HG03442 (cell line): ENCODE measurements at regions not wholly inside any gene's neighbourhood (a gene's known extent, or its start where the extent isn't known, plus 50 kb on each side); places are given as distances from the start of the nearest gene placed in this dataset.

Experiments used
- ATAC-seq: cut with Tn5 transposase; IDR thresholded peaks from one replicate; pipeline ENCODE4 v1.9.1; 2021; ENCODE audit warnings: mild to moderate bottlenecking, moderate library complexity; ENCODE audit not compliant: unreplicated experiment

DNA sequence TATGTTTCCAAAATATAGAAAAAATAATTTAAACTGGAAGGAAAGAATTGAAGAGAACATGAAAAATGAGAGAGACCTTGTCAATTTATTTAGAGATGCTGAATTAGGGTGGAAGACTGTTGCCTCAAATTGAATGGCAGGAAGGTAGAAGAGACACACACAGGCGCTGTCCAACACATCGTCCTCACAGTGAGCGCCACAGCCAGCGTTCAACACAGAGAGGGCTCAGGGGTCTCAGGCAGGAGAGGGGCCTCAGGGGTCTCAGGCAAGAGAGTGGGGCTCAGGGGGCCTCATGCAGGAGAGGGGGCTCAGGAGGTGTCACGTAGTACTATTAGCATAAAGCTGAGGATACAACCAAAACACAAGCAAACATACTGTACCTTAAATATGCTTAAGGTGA, 65.7 kb downstream of the TMEM18 start:
- no peak for ATAC-seq

DNA sequence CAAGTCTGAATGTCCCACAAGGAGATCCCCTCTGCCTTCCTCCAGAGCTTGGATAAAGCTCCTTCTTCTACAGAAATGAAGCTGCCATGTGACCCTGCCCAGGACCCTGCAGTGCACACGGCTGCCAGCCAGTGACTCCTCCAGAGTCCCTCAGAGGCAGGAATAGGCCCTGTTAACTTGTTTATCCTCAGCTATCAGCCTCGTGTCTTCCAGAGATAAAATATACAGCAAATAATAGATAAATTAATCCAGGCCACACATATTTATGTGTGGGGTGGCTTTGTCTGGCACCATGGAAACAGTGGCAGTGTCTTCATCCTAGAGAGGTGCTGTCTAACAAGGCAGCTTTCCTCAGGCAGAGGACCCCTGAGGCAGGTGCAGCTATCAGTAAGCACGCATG, 66.7 kb downstream of the TMEM18 start:
- no peak for ATAC-seq

DNA sequence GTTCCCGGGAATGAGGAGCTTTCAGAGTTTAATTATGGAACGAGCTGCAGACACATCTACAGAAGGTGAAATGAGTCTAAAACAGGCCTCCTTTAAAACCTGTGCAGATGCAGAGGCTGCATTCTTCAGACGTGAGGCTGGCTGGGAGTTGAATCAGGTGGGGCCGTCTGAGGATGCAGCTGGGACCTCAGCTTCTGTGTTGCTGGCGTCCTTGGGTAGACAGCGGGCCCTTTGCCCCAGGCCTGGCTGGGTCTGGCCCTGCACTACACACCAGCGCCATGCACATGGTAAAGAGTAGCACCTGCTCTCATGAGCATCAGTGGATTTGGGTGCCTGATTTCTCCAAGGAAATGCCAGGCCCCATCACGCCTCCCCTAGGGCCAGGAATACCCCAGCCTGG, 67.3 kb downstream of the TMEM18 start:
- ATAC-seq, result no peak

DNA sequence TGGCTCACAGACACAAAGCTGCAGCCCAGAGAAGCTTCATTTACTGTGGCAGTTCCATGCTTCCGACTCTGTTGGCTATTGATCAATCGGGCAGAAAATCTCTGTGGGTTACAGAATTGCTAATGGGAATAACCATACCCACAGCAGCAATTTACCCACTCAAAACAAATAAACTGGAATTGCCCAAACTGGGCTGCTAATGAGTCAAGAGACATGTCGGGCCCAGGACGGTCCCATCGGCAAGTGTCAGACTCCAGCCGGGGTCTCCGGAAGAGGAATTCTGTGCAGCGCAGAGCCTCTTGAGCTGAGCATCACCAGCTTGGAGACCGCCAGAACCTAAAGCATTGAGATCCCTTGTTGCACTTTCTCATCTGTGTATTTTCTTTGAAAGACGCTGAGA, 67.8 kb downstream of the TMEM18 start:
- no peak for ATAC-seq

DNA sequence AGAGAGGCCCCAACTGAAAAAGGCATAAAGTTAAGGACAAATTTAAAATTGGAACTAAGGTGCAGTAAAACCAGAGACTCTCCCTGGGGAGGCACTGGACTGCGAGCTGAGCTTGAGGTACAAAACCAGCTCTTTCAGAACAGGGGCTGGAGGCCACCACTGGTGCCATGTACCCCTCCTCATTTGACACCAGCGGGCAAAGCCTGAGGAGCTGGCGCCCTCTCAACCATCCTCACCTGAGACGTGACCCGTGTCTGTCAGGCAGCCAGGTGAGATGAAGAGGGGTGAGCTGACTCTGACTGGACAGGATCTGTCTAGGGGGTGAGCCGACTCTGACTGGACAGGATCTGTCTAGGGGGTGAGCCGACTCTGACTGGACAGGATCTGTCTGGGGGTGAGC, 68.5 kb downstream of the TMEM18 start:
- ATAC-seq, result no peak

DNA sequence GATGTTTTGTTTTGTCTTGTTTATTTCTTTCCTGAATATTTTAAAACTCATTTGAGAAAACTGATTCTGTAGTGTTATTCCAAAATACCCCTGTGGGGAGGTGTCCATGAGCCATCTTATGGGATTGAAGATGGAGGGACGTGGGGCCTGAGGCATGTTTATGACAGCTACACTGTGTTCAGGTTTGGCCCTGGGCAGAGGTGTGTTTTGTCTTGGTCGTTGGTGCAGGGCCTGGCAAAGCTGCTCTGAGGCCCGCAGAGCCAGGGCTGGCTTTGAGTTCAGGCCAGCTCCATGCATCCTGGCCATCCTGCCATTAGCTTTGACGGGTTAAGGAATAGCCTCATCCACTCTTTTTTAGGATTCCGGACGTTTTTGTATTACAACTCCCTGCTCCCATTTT, 68.9 kb downstream of the TMEM18 start:
- ATAC-seq, result no peak

DNA sequence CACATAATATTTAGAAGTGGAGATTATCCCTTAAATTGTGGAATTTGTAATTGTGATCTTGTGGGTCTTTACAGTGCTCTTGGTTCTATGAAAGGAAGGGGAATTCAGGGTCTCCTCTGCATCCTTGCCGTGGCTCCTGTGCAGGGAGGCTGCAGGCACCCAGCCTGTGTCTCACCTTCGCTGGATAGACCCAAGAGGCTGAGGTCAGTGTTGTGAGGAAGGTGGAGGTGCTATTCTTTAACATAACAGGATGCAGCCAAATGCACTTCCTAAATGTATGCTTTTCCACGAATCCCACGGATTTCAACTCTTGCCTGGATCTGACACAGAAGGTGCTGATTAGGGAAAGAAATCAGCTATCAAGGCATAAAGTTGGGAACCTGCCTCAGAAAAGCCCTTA, 69.5 kb downstream of the TMEM18 start:
- ATAC-seq, result no peak

DNA sequence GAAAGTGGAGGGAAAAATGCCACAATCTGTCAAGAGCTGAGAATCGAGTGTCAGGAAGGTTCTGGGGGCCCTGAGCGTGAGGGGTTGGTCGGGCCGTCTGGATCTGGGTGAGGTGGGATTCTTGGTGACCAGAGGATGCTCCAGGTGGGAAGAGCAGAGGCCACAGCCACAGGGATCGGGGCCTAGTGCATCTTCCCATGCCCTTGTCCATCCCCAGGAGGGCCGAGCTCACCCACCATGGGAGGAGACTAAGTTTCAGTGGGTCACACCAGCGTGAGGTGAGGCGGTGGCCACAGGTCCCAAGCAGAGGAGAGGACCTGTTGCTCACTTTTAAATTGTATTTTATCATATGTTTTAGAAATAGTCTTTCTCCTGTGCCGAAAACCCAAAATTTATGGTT, 70.0 kb downstream of the TMEM18 start:
- ATAC-seq, result no peak

DNA sequence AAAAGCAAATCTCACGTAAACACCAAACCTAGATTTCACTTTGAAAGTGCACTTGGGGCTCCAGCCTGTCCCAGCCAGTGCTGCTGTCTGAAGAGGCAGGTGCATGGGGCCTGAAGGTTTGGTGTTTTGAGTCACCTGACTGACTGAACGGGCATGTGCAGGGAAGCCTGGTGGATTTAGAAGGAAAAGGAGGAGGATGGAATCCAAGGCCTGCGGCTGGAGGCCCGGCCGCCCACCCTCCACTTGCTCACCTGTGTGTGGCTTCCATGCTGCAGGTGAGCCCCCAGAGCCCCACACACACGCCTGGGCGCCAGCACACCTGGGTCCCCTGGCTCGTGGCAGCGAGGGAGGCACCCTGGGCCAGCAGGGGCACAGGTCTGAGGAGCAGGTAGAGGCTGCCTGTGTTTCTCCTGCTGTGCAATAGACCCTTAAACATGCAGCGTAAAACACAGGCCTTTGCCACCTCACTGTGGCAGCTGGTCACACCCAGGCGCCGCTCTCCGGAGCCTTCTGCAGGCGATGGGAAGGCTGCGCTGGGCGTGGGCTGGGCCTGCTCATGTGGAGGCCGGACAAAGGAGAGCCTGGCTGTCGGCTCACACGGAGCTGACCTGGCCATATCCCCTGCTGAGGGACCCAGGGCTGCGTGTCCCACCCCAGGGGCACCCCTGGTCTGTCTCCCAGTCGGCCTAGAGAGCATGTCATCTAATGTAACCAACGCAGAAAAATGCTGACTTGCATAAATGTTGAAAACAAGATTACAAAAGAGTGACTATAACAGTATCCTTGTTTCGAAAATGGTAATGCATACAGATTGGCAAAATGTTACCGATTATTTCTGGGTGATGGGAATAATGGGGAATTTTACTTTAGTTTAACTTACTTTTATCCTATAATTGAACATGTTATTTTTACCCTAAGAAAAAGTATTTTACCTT, 71.3 kb downstream of the TMEM18 start:
- ATAC-seq, result no peak

DNA sequence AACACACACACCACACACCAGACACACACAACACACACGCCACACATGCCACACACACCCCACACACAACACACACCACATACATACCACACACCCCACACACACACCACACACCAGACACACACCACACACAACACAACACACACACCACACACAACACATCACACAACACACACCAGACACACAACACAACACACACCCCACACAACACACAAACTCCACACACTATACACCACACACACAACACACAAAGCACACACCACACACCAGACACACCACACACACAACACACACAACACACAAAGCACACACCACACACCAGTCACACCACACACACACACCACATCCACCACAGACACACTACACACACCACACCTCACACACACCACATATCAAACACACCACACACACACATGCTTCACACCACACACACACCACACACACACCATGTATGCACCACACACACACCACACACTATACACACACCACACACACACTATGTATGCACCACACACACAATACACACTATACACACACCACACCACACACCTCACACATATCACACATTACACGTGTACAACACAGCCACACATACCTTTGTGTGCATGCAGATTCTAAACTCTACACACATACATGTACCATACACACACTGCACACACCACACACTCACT, 72.2 kb downstream of the TMEM18 start:
- no peak for ATAC-seq

DNA sequence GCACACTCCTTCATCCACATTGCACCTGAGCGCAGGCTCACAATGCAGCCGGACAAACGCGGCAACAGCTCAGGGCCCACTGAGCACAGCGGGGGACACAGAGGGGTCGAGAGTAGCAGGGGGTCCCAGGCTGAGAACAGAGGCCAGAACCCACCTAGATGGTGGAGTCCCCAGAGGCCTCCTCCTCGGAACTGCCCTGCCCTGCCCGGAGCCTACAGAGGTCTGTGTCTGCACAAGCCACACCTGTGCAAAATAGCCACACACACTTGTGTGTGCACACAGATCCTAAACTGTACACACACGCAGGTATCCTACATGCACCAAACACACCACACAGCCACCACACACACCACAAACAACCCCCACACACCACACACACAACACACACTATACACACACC, 72.8 kb downstream of the TMEM18 start:
- no peak for ATAC-seq

DNA sequence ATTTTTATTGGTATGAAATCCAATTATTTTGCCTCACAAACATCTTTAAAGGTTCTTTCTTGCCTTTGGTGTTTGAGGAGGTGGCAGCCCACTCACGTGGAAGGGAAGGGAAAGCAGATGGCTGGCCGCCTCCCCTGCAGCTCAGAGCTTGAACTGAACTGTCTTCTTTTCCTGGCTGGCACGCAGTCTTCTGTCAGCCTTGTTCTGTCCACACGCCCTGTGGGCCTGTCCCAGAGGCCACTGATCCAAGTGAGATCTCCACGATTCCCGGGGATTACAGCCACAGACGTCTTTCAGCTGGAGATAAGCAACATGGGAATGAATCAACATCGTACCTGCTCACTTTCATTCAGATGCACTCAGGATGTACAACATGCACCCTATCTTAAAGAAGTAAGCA, 73.3 kb downstream of the TMEM18 start:
- ATAC-seq, result no peak

DNA sequence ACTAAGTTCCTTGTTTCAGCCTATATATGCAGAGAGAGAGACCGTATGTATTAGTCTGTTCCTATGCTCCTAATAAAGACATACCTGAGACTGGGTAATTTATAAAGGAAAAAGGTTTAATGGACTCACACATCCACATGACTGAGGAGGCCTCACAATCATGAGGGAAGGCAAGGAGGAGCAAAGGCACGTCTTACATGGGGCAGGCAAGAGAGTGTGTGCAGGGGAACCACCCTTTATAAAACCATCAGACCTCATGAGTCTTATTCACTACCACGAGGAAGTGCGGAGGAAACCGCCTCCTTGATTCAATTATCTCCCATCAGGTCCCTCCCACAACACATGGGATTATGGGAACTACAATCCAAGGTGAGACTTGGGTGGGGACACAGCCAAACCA, 73.8 kb downstream of the TMEM18 start:
- ATAC-seq, result no peak

DNA sequence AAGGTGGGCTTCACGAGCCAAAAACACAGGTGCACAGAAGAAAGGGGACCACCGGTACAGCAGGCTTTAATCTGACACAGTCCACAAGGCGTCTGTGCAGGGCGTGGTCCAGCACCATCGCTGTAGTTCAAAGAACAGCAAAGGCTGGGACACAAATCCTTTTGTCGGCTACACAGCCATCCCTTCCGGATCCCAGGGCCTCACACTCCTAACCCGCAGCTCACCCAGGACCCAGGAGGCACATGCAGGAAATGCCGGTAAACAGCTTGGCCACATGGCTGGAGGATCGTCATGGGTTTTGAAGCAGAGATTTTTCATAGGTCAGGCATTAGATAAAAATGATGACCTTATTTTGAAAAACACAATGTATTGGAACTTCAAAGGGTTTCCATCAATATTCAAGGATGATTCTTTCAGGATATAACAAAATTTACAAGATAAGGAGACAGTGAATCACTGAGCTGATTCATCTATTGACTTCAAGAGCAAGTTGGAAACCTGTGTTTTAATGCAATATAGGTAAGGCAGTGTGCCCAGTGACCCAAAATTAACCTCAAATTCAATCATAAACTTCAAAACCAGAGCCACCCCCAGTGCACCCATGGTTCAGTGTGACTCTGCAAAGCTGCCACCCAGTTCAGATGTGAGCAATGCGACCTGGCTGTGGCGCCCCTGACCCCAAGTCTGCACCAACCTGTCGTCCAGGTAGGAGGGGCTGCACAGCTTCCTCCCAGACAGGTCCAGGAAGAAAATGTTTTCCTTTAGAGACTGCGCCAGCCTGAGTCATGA, 74.4 kb downstream of the TMEM18 start:
- ATAC-seq, result no peak

DNA sequence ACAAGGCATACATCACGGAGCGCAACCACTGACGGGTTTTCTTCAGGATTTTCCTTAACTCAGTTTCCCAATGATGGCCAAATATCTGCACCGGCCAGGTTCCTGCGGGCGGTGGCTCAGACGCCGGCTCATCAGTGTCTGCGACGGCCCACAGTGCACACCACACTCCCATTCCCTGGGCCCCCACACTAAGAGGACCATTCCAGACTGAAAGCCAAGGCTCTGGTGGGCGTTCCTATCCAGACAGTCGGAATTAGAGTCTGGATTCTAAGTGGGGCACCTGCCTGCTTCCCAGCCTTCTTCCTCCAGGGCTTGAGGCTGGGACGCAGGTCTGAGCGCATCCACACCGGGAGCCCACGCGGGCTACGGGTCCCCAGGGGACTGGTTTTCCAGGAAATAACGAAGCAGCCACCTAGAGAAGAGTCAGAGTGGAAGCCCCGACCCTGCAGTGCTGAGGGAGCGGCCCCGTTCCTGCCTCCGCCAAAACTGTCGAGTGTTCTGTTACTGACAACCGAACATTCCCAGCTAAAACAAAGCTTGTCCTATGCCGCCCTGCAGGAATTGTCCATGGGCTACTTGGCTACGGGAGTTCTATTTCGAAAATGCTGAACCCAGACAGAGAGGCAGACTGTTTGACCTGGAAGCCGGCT, 75.3 kb downstream of the TMEM18 start:
- no peak for ATAC-seq

DNA sequence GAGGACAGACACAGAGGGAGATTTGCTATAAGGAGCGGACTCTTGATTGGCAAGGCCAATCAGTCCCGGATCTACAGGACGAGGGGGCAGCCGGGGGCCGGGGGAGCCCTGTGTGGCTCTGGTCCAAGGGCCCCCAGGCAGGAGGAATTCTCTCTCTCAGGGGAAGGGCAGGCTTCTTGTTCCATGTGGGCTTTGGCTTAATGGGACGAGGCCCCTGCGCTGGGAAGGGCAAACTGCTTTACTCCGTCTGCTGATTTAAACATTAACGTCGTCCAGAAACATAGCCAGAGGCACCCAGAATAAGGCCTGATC, 75.9 kb downstream of the TMEM18 start:
- no peak for ATAC-seq

DNA sequence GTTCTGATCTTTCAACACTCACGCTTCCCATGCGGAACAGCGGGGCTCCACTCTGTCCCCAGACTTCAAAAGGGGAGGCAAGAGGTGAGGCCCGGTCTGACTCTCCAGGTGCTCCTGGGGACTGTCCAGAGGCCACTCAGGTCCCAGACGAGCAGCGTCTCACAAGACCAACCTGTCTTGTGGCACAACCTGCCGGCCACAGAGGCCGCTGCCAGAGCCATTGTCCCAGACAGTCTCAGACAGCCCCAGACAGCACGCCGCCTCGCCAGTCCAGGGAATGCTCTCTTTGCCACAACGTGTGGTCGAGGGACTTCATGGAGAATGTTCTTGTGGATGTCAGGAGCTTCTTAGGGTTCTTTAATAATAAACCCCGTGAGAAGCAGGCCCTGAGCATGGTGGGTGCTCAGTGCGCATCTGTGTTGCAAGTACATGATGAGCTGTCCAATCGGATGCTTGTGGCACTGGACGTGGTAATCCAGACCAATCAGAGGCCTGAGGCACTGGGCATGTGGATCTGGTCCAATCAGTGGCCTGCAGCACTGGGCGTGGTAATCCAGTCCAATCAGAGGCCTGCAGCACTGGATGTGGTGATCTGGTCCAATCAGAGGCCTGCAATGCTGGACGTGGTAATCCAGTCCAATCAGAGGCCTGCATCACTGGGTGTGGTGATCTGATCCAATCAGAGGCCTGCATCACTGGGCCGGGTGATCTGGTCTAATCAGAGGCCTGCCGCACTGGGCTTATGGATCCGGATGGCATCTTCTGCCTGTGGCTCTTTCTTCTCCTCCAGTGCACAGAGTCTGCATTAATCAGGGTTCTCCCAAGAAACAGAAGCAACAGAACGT, 76.4 kb downstream of the TMEM18 start:
- ATAC-seq, result no peak

DNA sequence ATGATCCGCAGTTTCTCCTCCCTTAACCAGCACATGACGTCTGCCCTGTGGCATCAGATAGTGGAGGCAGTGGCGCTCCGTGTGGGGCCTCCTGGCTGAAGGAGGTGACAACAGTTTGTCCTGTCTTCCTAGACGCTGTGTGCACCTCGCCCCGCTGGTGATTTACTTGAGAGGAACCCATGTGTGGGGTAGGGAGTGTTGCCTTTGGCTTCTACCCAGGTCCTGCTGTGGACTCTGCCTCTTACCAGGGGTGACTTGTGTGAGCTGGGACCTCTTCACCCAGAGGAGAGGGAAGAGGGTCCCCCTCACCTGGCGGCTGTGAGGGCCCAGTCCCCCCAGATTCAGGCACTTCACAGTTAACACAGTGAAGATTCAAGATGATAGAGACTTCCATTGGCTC, 77.6 kb downstream of the TMEM18 start:
- no peak for ATAC-seq

DNA sequence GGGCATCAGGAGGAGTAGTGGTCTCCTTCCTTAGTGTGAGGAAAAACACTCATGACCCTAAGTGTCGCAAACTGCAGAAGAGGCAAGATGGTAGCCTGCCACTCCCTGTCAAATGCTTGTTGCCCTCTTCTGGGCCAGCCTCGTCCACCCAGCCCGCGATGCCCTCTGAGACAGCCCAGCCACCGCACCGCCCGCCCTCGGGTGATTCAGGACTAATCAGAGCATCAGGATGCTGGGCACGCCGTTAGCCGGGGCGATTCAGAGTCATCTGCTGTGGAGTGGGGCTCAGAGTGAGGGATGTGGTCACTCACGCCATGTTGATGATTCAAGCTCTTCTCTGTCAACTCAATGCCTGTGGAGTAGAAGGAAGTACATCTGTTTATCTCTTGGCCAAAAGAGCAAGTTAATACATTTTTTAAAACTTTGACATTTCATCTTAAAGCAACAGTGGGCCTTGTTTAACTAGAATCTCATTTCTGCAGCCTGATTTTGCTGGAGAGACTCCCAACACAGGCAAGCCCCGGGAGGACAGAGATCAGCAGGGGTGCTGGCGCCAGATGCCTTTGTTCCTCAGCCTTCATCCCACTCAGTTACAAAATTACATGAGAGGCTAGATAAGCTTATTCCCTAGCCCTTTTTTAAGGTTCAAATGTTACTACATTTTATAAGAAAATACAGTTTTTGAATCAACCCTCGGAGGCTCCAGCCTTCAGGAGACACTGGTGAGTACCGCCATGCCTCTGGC, 79.0 kb downstream of the TMEM18 start:
- no peak for ATAC-seq
